ENCODE measurements at regions not wholly inside any gene's neighbourhood (a gene's known extent, or its start where the extent isn't known, plus 50 kb on each side); places are given as distances from the start of the nearest gene placed in this dataset.

DNA sequence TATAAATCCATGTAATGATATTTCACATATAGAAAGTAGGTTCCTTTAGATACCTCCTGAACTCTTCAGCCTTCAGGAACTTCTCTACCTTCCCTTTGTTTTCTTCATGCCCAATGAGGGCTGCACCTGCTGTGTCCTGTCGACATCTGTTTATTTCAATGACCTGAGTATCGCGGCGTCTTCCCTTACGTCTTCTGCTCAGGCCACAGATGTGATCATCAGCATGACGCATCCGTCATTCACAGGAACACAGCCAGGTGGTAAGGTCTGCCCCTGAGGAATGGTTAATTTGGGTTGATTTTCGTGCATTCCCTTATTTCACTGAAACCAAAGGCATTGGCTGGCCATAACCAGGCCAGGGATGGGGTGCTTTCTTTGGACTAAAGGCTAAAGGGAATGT lies 217.1 kb downstream of the MED10 start:
- DNase-seq = no peak

- DNase-seq = peak in 1 of 2 experiments; percentile 39
These were observed 218.4 kb downstream of the MED10 start for GRCh38 chr5:6159832-6160430.

DNA sequence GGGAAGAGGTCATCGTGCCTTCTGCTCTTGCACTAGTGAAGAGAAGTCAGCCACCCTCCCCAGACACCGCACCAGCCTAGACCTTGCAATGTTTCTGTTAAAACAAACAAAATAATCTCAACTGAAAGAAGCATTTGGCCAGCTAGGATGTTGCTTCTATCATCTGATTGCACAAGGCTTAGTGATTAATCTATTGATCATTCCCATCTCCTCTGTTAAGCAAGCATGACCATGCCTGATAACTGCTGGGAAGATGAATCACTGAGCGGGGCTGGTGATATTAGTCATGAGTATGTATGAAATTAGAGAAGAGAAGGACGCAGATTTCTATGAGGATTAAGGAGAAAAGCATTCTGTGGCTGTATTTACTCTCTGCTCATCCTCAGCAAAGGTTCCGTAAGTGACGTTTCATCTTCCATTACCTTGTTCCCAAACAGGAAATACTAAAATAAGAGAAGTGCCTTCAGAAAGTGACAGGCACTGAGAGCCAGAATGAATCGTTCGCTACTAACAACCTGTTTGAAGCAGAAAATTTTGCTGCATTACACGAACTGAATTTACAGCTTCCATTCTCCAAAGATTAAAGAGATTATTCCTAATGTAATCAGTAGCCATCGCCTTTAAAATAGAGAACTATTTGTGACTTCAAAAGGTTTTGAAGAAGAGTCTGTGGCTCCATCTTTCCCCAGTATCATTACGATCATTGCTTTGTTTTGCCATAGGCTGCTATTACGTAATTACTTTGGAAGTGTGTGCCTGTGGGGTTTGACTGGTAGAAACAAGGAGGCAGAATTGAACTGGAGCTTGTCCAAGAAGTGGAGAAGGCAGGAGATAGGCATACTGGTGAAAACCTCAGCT lies 219.1 kb downstream of the MED10 start:
- peak; percentile 17 to 55 for DNase-seq

GRCh38 chr5:6154216-6154615 lies 224.1 kb downstream of the MED10 start:
- no peak for DNase-seq

GRCh38 chr5:6146271-6146670 lies 232.1 kb downstream of the MED10 start:
- DNase-seq = no peak

GRCh38 chr5:6145616-6146237 lies 232.6 kb downstream of the MED10 start:
- no peak for DNase-seq

- DNase-seq = peak in 1 of 2 experiments; percentile 15
These were observed 234.8 kb downstream of the MED10 start for GRCh38 chr5:6143523-6143922.

DNA sequence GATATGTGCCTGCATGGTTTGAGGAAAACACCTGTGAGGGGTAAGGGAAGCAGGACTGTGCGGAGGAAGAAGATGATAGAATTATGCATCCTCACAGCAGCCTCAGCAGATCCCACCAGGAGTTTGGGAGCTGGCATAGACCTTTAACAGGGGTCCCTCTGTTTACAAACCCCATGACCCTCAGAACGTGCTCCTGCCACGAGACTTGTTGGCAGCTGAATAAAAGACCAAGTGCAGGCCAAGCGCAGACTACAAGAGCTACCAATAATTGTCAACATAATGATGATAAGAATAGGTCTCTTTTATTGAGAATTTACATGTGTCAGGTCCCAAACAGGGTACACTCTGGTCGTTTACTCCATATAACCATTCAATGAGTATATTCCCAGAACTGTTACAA lies 236.0 kb downstream of the MED10 start:
- DNase-seq = no peak

DNA sequence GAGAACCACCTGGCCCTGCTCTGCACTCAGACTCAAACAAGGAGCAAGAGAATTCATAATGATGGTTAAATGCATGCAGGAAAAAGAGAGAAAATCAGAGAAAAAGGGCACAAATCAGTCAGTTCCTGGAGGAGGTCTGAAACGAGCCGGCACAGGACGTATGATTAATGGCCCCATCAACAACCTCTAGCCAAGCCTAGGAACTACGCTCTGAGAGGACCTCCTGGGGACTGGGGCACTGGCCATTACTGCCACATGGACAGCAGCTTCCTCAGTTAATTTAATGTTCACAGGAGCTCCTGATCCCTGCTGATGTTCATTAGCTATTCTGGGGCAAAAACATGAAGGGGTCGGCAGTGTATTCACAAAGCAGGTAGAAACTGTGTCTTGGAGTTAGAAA lies 238.1 kb downstream of the MED10 start:
- DNase-seq = no peak

DNA sequence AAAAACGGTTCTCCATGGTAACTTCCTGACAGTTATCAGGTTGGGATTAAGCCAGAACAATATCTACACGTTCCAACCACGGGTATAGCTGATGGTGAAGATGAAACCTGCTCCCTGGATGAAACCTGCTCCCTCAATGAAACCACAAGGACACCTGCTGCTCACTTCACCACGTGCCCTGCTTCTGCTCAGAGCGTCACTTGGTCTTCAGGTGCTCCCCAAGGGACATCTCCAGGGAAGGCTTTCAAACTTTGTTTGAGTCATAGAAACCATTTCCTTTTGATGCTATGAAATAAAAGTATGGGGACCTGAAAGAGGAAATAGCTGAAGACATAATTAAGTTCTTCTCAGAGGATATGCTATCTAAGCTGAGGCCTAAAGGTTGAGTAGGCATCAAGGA lies 242.4 kb downstream of the MED10 start:
- no peak for DNase-seq

DNA sequence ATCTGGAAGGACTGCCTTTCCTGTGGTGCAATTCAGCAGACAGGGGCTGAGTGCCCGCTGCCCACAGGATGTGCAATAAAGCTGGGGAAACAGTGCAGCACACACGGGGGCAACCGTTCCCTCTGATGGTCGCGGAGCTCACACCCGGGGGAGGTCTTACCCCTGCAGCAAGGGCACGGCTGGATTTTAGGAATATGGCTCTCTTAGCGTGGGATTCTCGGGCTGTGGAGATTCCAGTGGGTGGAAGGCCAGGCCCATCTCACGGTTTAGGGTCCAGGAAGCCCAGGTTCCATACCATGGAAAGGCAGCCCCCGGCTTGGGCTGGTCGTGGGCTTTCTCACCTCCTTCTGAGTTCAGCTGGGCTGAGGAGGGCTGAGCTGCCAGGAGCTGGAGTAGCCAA lies 244.1 kb downstream of the MED10 start:
- no peak for DNase-seq

DNA sequence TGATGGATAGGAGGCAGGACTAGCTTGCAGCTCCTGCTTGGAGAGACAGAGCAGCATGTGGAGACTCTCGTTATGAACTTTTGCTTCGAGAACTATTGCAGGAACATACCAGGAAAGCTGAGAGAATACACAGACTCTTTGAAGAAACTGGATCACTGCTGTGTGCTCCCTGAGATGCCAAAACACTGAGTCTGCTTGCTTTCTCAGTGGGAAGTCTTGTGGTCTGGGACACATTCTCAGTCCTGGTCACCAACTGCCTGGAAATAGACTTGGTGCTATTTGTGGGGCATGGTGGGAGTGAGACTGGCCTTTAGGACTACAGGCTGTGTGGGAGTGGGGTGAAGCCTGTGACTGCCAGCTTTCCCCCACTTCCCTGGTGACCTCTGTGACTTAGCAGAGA lies 252.6 kb downstream of the MED10 start:
- no peak for DNase-seq

- no peak for DNase-seq
These were observed 259.7 kb downstream of the MED10 start for GRCh38 chr5:6118691-6119090.

DNA sequence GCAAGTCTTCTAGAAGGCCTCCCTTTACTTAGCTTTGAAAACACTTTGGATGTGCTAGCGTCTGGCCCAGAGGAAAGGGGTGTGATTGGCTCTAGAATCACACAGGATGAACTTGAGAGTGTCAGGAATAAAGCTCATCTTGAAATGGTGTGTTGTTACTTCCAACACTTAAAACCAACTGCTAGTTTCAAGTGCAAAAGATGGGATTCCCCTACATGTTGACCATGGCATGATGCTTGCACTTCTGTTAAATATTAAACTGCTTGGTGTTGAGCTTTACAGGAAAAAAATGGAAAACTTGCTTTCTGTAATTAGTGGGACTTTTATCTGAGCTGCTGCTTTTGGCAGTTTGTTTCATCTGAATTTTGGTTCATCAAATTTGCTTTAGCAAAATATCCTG lies 261.1 kb downstream of the MED10 start:
- DNase-seq = no peak

DNA sequence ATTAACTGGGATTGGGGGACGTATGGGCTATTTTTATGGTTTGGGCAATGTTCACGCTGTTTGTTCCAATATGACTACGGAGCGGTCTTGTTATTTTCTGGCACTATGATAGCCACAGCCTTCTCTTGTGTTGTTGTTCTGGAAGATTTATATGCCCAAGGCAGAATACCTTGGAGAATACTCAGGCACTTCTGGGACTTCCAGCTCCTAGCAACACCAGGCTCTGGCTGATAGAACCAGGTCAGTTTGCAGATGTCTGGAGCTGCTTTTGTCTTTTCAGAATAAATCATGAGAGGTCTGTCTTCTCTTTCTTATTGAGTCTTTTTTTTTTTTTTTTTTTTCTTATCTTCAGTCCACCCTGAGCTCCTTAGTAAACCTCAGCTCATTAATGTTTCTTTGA lies 262.5 kb downstream of the MED10 start:
- DNase-seq = no peak

DNA sequence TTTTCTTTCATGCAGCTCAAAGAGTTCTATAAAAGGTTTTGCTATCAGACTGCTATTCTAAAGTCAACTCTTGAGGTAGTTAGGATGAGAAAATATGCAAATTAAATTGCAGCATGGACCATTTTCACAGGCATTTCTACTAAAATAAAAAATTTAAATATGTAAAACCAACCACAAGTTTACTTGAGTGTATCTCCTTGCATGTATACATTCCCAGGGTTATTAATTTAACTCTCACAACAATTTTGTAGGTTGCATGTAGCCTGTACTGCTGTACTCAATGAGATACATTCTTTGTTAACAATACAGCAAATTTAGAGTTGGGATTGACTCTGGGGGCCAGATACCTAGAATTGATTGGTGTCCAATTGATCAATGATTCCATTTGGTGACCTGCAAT lies 265.8 kb downstream of the MED10 start:
- DNase-seq = no peak

DNA sequence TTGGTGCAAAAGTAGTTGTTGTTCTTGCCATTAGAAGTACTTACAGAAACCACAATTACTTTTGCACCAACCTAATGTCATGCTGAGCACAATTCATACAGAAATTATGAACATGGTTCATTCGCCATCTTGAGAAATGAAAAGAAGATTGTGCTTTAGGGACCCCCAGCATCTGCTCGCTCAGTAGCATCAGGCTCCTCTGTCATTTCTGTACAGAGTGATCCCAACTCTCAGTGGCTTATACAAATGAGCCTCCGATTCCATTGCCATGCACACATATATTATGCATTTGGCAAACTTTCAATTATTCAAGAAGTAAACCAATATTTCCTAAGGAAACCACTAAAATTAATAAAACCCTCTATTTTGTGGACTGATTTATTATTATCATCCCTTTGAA lies 266.2 kb downstream of the MED10 start:
- DNase-seq = no peak

DNA sequence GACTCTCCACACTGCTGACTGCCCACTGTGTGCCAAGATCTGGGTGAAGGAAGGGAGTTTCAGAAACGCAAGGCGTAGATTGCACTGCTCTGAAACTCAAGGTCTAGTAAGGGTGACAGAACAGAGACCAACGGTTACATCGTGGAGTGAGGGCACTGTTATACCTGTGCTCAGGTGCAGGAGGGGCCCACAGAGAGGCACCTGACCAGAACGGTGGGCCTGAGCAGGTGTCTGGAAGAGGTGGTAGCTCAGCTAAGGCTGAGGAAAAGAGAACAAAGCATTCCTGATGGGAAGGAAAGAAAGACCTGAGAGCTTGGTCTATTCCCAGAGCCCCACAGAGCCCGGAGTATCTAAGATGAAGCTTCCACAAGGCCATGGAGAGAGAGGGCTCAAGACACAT lies 267.2 kb downstream of the MED10 start:
- no peak for DNase-seq

- DNase-seq = no peak
These were observed 267.8 kb downstream of the MED10 start for GRCh38 chr5:6110441-6111005.

DNA sequence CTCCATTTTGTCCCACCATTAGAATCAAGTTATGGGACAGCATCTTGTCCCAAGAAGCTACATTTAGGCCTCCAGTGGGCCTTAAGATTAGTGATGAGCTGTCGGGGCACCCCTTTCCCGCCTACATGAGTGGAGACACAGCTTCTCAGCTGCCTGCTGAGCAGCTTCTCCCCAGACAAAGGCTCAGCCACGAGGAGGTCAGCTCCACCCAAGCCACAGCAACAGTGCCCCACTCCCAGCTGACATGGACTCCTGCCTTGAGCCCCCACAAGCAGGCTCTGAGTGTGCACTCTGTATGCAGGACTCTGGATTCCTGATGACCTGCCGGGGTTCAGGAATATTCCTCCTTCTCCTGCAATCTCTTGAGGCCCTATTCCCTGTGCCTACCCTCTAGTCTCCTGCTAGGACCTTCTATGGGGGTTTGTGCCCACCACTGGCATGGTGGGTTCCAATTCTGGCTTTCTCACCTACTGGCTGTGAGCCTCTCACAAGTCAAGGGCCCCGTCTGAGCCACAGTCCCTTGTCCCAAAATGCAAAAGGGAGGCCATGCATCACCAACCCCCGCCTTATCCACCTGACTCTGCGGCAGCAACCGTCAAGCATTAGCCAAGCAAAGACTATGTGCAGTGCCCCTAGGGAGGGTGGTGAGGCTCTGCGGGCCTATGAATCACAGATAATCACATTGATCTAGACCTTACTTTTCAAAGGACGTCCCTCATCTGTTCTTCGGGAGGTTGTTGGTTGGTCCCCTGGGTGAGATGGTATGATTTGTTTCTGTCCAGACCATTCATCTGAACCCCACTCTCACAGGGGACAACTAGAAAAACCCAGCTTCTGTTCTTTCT lies 269.1 kb downstream of the MED10 start:
- DNase-seq = no peak

- DNase-seq = no peak
These were observed 269.9 kb downstream of the MED10 start for GRCh38 chr5:6108540-6108848.

- DNase-seq = no peak
These were observed 270.4 kb downstream of the MED10 start for GRCh38 chr5:6107675-6108539.
